Endothelial cell of umbilical vein (primary cell): ENCODE measurements at regions not wholly inside any gene's neighbourhood (a gene's known extent, or its start where the extent isn't known, plus 50 kb on each side); places are given as distances from the start of the nearest gene placed in this dataset.
A peak's percentile ranks its signal among the peaks of the same experiment; 100 is the strongest.

Experiments
- BruUV-seq: library from RNA; stranded (reverse); fragments of 400-500 nt; replicated peaks from 2 replicates; lab custom pipeline; 2021; lab: Mats Ljungman, UMichigan
- CTCF ChIA-PET: fragments of 300-600, 350-600 bp; sonication (Branson Sonifier 250); formaldehyde crosslinking; loops from one replicate; lab custom pipeline; 2021; ENCODE audit warnings: antibody characterized with exemption, inconsistent platforms; lab: Charles Lee
- POLR2A ChIA-PET: fragments of 300-600, 350-600 bp; sonication (Branson Sonifier 250); formaldehyde crosslinking; loops from one replicate; lab custom pipeline; 2021; ENCODE audit warnings: antibody characterized with exemption, inconsistent platforms; lab: Charles Lee
- DNase-seq: peaks from one replicate; pipeline ENCODE4 v3.0.0-alpha.2; 2011; ENCODE audit warnings: low read depth, low spot score
- FAIRE-seq: peaks from 2 replicates; lab custom pipeline; 2011; peaks lifted over from hg19 to GRCh38; lab: Jason Lieb, UNC
- H2AFZ ChIP-seq: 2 replicates; pipeline ENCODE4 v1.6.0; 2012; ENCODE audit warnings: low read depth, low read length, control low read depth, inconsistent platforms
- H3K27ac ChIP-seq: 2 replicates; pipeline ENCODE4 v1.5.1; 2011; ENCODE audit warnings: low read depth, mild to moderate bottlenecking, control low read depth, low read length, moderate library complexity; ENCODE audit not compliant: insufficient read depth
- H3K27me3 ChIP-seq, 2 experiments: 2 replicates each; pipeline versions ENCODE4 v1.6.0 to v1.6.1; 2011; ENCODE audit warnings: low read length in 2 of 2, mixed read lengths in 1 of 2; ENCODE audit not compliant: control insufficient read depth in 2 of 2, insufficient read depth in 2 of 2
- H3K36me3 ChIP-seq, 2 experiments: 2 replicates in 1 of 2; 3 replicates in 1 of 2; pipeline ENCODE4 v1.5.1; 2011; ENCODE audit warnings: low read length in 2 of 2, mild to moderate bottlenecking in 1 of 2, moderate library complexity in 1 of 2; ENCODE audit not compliant: control insufficient read depth in 2 of 2, insufficient read depth in 2 of 2; ENCODE audit errors: extremely low read depth in 1 of 2
- H3K4me1 ChIP-seq: 3 replicates; pipeline ENCODE4 v1.5.1; 2011; ENCODE audit warnings: mild to moderate bottlenecking, low read length; ENCODE audit not compliant: control insufficient read depth, insufficient read depth; ENCODE audit errors: extremely low read depth
- H3K4me2 ChIP-seq: 2 replicates; pipeline ENCODE4 v1.6.1; 2011; ENCODE audit warnings: low read length, control low read depth, mixed read lengths; ENCODE audit not compliant: insufficient read depth
- H3K4me3 ChIP-seq, 3 experiments: fragments of 200-600 bp in 1 of 3; sonication (generic), shearing (Covaris generic) in 1 of 3; replicated peaks in 1 of 3; 2 replicates each; pipeline ENCODE4 v1.5.1; 2011 to 2016; ENCODE audit warnings: control low read depth in 3 of 3, low read length in 3 of 3, mild to moderate bottlenecking in 2 of 3, inconsistent platforms in 1 of 3, low read depth in 1 of 3, moderate library complexity in 1 of 3; ENCODE audit not compliant: insufficient read depth in 1 of 3
- H3K79me2 ChIP-seq: 2 replicates; pipeline ENCODE4 v1.6.0; 2012; ENCODE audit warnings: low read length, inconsistent platforms; ENCODE audit not compliant: control insufficient read depth, insufficient read depth
- H3K9ac ChIP-seq: replicated peaks from 2 replicates; pipeline ENCODE3; 2011; ENCODE audit warnings: low read length, control low read depth; ENCODE audit not compliant: insufficient read depth; ENCODE audit errors: extremely low read depth
- H3K9me1 ChIP-seq: replicated peaks from 3 replicates; pipeline ENCODE4 v1.6.0; 2011; ENCODE audit warnings: mild to moderate bottlenecking, low read length; ENCODE audit not compliant: control insufficient read depth, insufficient read depth; ENCODE audit errors: extremely low read depth
- H3K9me3 ChIP-seq: replicated peaks from 2 replicates; pipeline ENCODE4 v1.5.1; 2012; ENCODE audit warnings: low read length, inconsistent platforms; ENCODE audit not compliant: control insufficient read depth, insufficient read depth
- H4K20me1 ChIP-seq: replicated peaks from 2 replicates; pipeline ENCODE3; 2011; ENCODE audit warnings: mild to moderate bottlenecking, low read length; ENCODE audit not compliant: control insufficient read depth, insufficient read depth; ENCODE audit errors: extremely low read depth
- CTCF ChIP-seq, 2 donors: IDR thresholded peaks; 1 replicate in 1 of 2; 2 replicates in 1 of 2; pipeline ENCODE4 v1.5.1; 2011; ENCODE audit warnings: low read length in 2 of 2, mild to moderate bottlenecking in 2 of 2, moderate library complexity in 2 of 2, control low read depth in 1 of 2, inconsistent platforms in 1 of 2, low read depth in 1 of 2; ENCODE audit not compliant: insufficient read depth in 1 of 2; ENCODE audit errors: extremely low read depth in 1 of 2
- FOS ChIP-seq: IDR thresholded peaks from 2 replicates; pipeline ENCODE4 v1.6.1; 2011; ENCODE audit warnings: mild to moderate bottlenecking, low read length, moderate library complexity, borderline replicate concordance; ENCODE audit not compliant: insufficient read depth
- GATA2 ChIP-seq: IDR thresholded peaks from 2 replicates; pipeline ENCODE4 v1.7.0; 2011; ENCODE audit warnings: low read depth, mild to moderate bottlenecking, moderate library complexity, mixed read lengths, low read length; ENCODE audit not compliant: insufficient read length, insufficient read depth
- JUN ChIP-seq: IDR thresholded peaks from 2 replicates; pipeline ENCODE4 v1.6.1; 2011; ENCODE audit warnings: borderline replicate concordance, low read depth; ENCODE audit not compliant: insufficient read length, insufficient read depth
- POLR2AphosphoS5 ChIP-seq: IDR thresholded peaks from 2 replicates; pipeline ENCODE4 v1.6.1; 2012; ENCODE audit warnings: low read depth, mild to moderate bottlenecking, control low read depth, low read length, moderate library complexity; ENCODE audit not compliant: insufficient read depth
- dilution Hi-C: fragments of 300-500 bp; cut with MboI; formaldehyde crosslinking; loops from one replicate; pipeline ENCODE4 v1.15.0; 2019; ENCODE audit warnings: low sequenced_read_pairs; ENCODE audit not compliant: extremely low pct_ligation_motif_present
- intact Hi-C: fragments of 100-400 bp; cut with micrococcal nuclease; formaldehyde crosslinking; loops from one replicate; pipeline ENCODE4 v1.10.0; 2022

DNA sequence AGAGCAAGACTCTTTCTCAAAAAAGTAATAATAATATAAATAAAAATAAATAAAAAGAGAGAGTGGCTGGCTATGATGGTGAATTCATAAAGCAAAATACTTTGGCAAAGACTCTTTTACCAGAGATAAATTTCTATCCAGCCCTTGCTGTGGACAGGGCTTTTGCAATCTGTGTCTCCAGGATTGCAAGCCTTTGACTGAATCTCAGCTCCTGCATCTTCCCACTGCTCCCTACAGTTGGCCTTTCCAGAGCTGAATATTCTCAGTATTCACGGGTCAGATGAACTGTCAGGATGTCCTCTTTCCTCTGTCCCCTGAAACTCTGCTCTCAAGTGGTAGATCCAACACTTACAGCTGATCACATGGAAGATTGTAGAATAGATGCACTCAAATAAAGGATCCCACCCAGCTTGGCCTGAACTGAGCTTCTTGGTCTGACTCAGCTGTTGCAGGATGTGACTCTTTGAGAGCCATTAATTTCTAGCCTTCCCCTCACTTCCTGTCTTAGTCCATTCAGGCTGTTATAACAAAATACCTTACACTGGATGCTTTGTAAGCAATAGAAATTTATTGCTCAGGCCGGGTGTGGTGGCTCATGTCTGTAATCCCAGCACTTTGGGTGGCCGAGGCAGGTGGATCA is 123.4 kb upstream of the GUCY1A1 start:
- H3K27me3 ChIP-seq = no peaks in the 10 kb centered on the region
- no TSS peak for BruUV-seq
- H3K9ac ChIP-seq = no peak overlapping the region
- no peaks in the 10 kb centered on the region for H3K9me3 ChIP-seq
- no peaks in the 10 kb centered on the region for H4K20me1 ChIP-seq
- no peaks in the 10 kb centered on the region for H3K36me3 ChIP-seq
- H3K4me2 ChIP-seq = peak overlapping the region; percentile 34
- TF ChIP-seq JUN (peak; percentile 77), POLR2AphosphoS5 (peak; percentile 40), CTCF (IDR thresholded peaks at IDR 0.05; ENCODE audit: extremely low read depth in 1 of 2, insufficient read depth in 1 of 2, low read depth in 1 of 2, low read length in 2 of 2) (no peak), FOS (peak; percentile 82), GATA2 (peak; percentile 66)
- H3K4me1 ChIP-seq = peaks cover 9% of the 10 kb centered on the region
- ChIA-PET POLR2A (no interaction called here), CTCF (interaction anchor here (0.6 to 4.7 kb wide), 5 partner anchors 14 to 244 kb away, joined by 3 to 23 read pairs (median 3); no protein-coding TSS in a partner anchor)
- no peak overlapping the region for H3K4me3 ChIP-seq
- no peaks in the 10 kb centered on the region for H3K9me1 ChIP-seq
- intact Hi-C loops = loop anchor here (2.0 to 5.0 kb wide), 3 partner anchors 30 to 84 kb away; no protein-coding TSS in a partner anchor
- no peaks in the 10 kb centered on the region for H3K79me2 ChIP-seq
- dilution Hi-C loops = no loop called here
- H2AFZ ChIP-seq = peak overlapping the region; percentile 68
- H3K27ac ChIP-seq = peak overlapping the region; percentile 39
- peak; percentile 100 for FAIRE-seq
- peak; percentile 95 for DNase-seq
